Right atrium auricular region (tissue), 2 donors: ENCODE measurements at regions not wholly inside any gene's neighbourhood (a gene's known extent, or its start where the extent isn't known, plus 50 kb on each side); places are given as distances from the start of the nearest gene placed in this dataset.

ENCODE experiments used
- DNase-seq: peaks from one replicate; pipeline ENCODE4 v3.0.0-alpha.2; 2019; ENCODE audit warnings: low spot score
- H3K27ac ChIP-seq, 2 donors: fragments of 200-600 bp; sonication (generic); 1 replicate in 1 of 2; 2 replicates in 1 of 2; pipeline ENCODE4 v1.5.1; 2016 to 2019
- H3K27me3 ChIP-seq, 2 donors: fragments of 200-600 bp; sonication (generic); one replicate each; pipeline versions ENCODE4 v1.5.1 to v1.6.0; 2017 to 2019
- H3K36me3 ChIP-seq: fragments of 200-600 bp; sonication (generic); one replicate; pipeline ENCODE4 v1.5.1; 2016
- H3K4me1 ChIP-seq, 2 donors: fragments of 200-600 bp; sonication (generic); one replicate each; pipeline versions ENCODE4 v1.5.1 to v1.6.0; 2017 to 2019
- H3K4me3 ChIP-seq, 2 donors: fragments of 200-600 bp; sonication (generic); 1 replicate in 1 of 2; 2 replicates in 1 of 2; pipeline ENCODE4 v1.5.1; 2017 to 2019; ENCODE audit warnings: mild to moderate bottlenecking in 1 of 2, moderate library complexity in 1 of 2
- H3K9me3 ChIP-seq, 2 donors: fragments of 200-600 bp; sonication (generic); one replicate each; pipeline ENCODE4 v1.5.1; 2019
- TF ChIP-seq, protein P1 (sequence below), 2 donors: fragments of 200-600 bp; sonication (generic); IDR thresholded peaks; one replicate each; pipeline ENCODE4 v1.5.1; 2019; ENCODE audit warnings: antibody characterized with exemption in 2 of 2

DNA sequence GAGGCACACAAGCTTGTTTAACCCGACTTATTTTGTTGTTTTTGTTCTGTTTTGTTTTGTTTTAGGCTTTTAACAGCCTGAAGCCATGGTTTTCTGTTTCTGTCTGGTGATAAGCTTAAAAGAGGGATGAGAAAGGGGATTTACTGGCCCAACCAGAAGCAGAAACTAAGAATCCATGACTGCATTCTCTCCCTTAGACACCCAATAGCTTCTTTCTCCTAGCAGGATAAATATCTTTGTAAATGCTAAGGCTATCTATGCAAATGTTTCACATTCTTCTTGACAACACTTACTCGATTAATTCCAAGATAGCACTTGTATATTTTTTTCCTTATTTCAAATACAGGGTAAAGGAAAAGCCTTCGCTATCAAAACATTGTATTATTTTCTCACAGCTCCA lies 53.7 kb upstream of the SMAD1 start:
- H3K27ac ChIP-seq: no peak overlapping the region
- DNase-seq: no peak

DNA sequence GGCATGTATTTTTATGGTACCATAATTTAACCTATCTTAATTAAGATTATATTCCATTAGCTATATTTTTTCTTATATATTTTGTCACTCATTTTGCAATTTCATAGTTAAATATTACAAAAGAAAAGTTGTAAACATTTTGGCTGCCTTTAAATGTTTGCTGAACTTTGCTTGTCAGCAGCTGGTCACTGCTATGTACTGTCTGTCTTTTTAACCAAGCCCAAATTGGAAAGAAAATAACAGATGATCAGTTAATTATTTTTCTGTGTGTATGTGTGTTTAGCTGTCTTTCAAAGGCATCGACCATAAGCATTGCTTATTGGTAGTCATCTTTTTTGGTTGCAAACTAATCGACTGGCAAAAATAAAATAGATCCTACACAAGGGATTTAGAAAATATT lies 54.4 kb upstream of the SMAD1 start:
- Histone ChIP-seq H3K27me3 (no peaks in the 10 kb centered on the region), H3K36me3 (no peaks in the 10 kb centered on the region), H3K4me3 (no peak overlapping the region), H3K9me3 (peaks cover 0 to 9% of the 10 kb centered on the region in 2 donors), H3K4me1 (no peaks in the 10 kb centered on the region), H3K27ac (no peak overlapping the region)
- DNase-seq: no peak
- TF ChIP-seq, protein P1, sequence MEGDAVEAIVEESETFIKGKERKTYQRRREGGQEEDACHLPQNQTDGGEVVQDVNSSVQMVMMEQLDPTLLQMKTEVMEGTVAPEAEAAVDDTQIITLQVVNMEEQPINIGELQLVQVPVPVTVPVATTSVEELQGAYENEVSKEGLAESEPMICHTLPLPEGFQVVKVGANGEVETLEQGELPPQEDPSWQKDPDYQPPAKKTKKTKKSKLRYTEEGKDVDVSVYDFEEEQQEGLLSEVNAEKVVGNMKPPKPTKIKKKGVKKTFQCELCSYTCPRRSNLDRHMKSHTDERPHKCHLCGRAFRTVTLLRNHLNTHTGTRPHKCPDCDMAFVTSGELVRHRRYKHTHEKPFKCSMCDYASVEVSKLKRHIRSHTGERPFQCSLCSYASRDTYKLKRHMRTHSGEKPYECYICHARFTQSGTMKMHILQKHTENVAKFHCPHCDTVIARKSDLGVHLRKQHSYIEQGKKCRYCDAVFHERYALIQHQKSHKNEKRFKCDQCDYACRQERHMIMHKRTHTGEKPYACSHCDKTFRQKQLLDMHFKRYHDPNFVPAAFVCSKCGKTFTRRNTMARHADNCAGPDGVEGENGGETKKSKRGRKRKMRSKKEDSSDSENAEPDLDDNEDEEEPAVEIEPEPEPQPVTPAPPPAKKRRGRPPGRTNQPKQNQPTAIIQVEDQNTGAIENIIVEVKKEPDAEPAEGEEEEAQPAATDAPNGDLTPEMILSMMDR (IDR thresholded peaks at IDR 0.05): no peak

More for the DNA sequence above, 53.7 kb upstream of the SMAD1 start:
- H3K4me3 ChIP-seq: no peak overlapping the region
- H3K36me3 ChIP-seq: no peaks in the 10 kb centered on the region
- TF ChIP-seq, protein P1 (IDR thresholded peaks at IDR 0.05): no peak
- no peaks in the 10 kb centered on the region for H3K27me3 ChIP-seq
- peaks cover 0 to 9% of the 10 kb centered on the region in 2 donors for H3K9me3 ChIP-seq
- no peaks in the 10 kb centered on the region for H3K4me1 ChIP-seq

DNA sequence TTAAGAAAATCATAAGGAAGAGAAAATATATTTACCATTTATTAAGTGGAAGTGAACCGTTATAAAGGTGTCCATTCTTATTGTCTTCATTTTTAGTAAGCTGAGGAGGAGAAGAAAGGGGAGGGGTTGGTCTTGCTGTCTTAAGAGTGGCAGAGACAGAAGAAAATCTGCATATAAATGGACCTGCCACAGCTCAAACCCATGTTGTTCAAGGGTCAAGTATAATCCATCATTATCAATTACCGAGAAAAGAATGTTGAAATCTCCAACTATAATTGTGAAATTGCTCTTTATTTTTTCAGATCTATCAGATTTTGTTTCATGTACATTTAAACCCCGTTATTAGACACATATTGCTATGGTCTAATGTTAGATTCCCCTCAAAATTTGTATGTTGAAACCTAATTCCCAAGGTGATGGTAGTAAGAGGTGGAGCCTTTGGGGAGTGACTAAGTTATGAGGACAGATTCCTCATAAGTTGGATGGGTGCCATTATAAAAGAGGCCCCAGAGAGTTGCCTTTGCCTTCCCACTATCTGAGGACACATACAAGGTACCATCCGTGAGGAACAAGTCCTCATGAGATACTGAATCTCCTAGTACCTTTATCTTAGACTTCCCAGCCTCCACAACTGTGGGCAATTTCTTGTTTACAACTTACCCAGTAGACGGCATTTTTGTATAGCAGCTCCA lies 58.5 kb upstream of the SMAD1 start:
- Histone ChIP-seq H3K9me3 (peaks cover 0 to 9% of the 10 kb centered on the region in 2 donors), H3K27ac (no peak overlapping the region), H3K4me3 (no peak overlapping the region), H3K4me1 (no peaks in the 10 kb centered on the region), H3K36me3 (no peaks in the 10 kb centered on the region), H3K27me3 (no peaks in the 10 kb centered on the region)
- TF ChIP-seq, protein P1 (IDR thresholded peaks at IDR 0.05): no peak
- no peak for DNase-seq

DNA sequence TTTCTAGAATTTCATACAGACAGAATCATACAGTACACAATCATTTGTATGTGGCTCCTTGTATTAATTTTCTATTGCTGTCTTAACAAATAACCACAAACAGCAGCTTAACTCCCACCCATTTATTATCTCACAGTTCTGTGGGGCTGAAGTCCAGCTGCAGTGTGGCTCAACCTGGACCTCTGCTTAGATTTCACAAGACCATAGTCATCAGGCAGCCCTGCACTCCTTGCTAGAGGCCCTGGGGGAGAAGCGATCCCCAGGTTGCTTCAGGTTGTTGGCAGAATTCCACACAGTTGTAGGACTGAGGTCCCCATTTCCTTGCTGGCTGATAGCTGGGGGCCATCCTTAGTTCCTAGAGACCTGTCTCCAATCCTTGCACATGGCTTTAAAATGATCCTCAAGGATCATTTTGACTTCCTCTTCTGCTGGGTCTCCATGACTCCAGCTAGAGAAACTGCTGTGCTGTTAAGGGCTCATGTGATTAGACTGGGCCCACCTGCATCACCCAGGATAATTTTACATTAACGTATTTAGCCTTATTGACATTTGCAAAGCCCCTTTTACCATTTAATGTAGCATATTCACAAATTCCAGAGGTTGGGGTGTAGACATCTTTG lies 60.9 kb upstream of the SMAD1 start:
- peaks cover 0 to 9% of the 10 kb centered on the region in 2 donors for H3K9me3 ChIP-seq
- H3K27ac ChIP-seq: no peak overlapping the region
- no peaks in the 10 kb centered on the region for H3K36me3 ChIP-seq
- DNase-seq: no peak
- H3K4me3 ChIP-seq: no peak overlapping the region
- H3K4me1 ChIP-seq: no peaks in the 10 kb centered on the region
- TF ChIP-seq, protein P1 (IDR thresholded peaks at IDR 0.05): no peak
- H3K27me3 ChIP-seq: no peaks in the 10 kb centered on the region

DNA sequence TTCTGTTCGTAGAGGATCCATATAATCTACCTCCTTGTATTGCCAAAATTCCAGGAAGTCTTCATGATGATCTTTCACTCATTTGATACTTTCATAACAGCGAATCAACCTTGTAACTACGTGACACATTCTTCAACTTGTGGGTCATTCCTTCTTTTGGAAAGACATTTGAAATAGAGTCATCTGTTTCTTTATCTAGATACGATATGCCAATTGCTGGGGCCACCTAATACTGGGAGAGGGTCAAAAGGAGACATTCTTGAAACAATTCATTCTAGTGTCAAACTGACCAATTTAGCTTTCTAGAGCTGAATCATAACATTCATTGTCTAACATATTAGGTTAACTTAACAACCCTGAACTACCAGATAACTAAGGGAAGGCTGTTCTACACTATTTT lies 62.9 kb upstream of the SMAD1 start:
- no peaks in the 10 kb centered on the region for H3K27me3 ChIP-seq
- TF ChIP-seq, protein P1 (IDR thresholded peaks at IDR 0.05): no peak
- no peak overlapping the region for H3K27ac ChIP-seq
- H3K36me3 ChIP-seq: no peaks in the 10 kb centered on the region
- no peaks in the 10 kb centered on the region for H3K4me1 ChIP-seq
- DNase-seq: no peak
- H3K4me3 ChIP-seq: no peak overlapping the region
- peaks cover 0 to 3% of the 10 kb centered on the region in 2 donors for H3K9me3 ChIP-seq
